Activated CD4-positive, alpha-beta T cell treated with anti-CD3 and anti-CD28 coated beads, Interleukin-2, Interleukin-4, amounts not matched to agents 100 ng/mL and 50 ng/mL, durations not matched to agents 16 hours and 8 hours (primary cell): ENCODE measurements at regions not wholly inside any gene's neighbourhood (a gene's known extent, or its start where the extent isn't known, plus 50 kb on each side); places are given as distances from the start of the nearest gene placed in this dataset.
"Not testable (repeated sequence)": the region's sequence is repeated elsewhere in the genome, so short reads cannot be mapped to it uniquely, and the experiment has no call there.

Experiments
- DNase-seq: peaks from one replicate; pipeline ENCODE4 v3.0.0-alpha.2; 2020; ENCODE audit warnings: low spot score

DNA sequence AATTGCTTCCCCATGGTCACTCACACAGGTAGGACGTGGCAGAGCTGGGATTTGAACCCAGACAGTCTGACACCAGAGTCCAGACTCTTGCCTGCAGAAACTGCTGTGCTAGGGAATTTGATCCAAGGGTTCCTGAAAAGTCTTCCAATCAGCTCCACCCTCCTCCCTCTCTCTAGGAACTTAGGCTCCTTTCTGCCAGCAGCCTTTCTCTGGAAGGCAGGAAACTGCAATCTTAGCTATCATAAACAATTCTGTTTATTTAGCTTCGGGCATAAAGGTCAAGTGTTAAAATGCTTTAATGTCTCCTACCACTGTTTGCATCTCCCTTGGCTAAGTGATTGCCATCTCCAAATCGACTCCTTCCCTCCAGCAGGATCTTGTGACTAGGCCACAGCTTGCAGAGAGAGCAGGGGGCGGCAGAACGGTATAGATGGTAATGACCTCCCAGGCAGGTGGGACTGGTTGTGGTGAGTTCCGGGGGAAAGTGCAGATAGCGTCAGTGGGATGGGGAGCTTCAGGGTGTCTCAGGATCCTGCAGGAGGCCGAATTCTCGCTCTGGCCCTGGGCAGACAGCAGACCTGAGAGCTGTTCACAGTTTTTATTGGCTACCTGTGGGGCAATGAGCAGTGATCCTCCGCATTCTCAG, 882.4 kb upstream of the EEF2KMT start:
- no peak for DNase-seq

DNA sequence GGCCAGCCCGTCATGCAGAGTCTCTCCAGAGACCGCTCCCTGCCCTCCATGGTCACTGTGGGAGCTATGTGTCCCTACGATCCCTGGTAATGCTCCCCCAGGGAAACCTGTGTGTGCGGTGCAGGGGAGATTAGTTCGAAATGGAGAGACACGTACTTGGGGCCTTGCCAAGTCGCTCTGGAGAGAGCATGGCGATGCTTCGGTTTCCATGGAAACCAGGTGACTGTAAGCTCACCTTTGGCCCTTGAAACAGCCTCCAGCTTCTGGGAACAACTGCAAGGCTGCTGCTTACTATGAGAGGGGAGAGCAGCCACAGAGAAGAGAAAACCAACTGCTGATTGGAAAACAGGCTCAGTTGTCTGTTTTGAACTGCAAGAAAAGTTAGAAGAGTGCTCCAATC, 879.7 kb upstream of the EEF2KMT start:
- DNase-seq: no peak

GRCh38 chr16:5972747-5973146, 875.2 kb upstream of the EEF2KMT start:
- no peak for DNase-seq

DNA sequence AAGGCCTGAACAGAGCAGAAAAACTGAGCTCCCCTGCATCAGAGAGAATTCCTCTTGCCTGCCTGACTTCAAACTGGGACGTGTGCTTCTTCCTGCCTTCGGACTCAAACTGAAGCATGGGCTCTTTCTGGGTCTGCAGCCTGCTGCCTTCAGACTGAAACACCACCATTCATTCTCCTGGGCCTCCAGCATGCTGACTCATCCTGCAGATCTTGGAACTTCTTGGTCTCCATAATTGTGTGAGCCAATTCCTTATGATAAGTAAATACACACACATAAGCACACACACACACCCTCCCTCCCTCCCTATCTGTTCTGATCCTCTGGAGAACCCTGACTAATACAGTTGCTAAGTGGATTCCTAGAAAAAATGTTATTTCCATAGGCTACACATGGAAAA, 874.3 kb upstream of the EEF2KMT start:
- DNase-seq: no peak

GRCh38 chr16:5971106-5971505, 873.5 kb upstream of the EEF2KMT start:
- DNase-seq: no peak

GRCh38 chr16:5966004-5966403, 868.4 kb upstream of the EEF2KMT start:
- no peak for DNase-seq

DNA sequence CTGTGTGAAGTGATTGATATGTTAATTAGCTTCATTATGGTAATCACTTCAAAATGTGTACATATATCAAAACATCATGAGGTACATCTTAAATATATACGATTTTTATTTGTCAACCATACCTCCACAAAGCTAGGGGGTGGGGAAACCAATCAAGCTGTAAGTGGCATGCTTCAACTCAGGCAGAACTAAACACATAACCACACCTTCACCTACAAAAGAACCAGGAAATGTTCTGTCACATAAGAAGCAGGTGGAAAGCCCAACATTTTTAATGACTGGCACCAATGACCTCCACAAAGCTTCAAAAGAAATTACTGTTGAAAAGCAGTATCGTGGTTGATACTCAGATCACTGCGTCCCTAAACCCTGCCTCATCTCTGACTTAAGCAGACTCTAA, 867.7 kb upstream of the EEF2KMT start:
- no peak for DNase-seq

DNA sequence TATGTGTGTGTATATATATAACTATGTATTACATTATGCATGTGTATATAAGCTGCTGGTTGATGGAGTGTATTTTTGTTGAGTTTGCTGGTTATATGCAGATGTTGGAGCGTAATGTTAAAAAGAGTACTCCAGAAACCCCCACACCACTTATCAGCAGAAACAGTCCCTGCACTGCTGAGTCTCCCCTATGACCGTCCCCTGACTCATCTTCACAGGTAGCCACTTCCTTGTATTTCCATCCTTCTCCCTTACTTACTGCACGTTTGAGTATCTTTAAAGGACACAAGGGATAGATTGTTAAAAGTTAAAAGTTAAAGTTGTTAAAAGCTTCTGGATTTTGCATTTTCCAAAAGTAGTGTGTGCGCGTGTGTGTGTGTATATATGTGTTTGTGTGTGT, 853.9 kb upstream of the EEF2KMT start:
- no peak for DNase-seq

- DNase-seq: no peak
Measured at GRCh38 chr16:5944971-5945370, 847.4 kb upstream of the EEF2KMT start.

GRCh38 chr16:5938607-5939006, 841.0 kb upstream of the EEF2KMT start:
- no peak for DNase-seq

GRCh38 chr16:5932906-5933305, 835.3 kb upstream of the EEF2KMT start:
- DNase-seq: no peak

DNA sequence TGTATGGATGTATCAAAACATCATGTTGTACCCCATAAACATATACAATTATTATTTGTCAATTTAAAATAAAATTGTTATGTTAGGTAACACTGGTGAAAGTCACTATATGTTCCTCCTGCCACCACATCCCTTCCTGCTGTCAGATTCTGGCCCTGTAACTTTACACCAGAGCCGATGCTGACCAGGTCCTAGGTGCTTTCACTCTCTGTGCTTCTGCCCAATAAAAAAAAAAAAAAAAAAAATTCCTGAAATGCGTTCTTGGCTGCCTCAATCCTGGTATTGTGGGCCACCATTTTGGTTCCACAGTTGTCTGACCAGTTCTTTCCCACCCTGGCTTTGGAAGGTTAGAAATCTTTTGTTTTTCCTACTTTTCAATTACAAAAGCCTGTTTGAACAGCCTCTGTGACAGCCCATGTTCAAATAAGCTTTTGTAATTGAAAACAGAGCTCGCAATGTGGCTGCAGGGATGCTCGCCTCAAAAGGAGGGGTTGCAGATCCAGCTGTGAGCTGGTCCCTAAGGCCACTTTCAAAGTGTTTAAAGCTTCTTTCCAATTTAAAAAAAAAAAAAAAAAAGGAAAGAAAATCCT, 831.0 kb upstream of the EEF2KMT start:
- DNase-seq: no peak

DNA sequence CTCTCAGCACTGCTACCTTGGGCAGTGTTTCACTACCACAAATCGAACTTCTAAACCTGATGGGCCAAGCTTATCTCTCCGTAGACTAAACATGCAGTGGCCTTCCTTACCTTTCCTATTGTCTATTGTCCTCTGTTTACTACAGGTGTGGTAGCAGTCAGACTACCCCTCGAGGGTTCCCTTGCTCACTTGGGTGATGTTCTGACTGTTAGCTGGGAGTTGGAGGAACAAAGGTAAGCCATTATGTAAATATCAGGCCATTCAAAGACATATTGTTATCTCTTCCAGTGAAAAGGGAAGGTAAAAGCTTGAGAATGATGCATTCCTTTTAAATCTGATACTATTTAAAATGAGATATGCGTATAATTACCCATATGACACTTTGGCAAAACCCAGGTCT, 828.3 kb upstream of the EEF2KMT start:
- DNase-seq: no peak

- DNase-seq: no peak
Measured at GRCh38 chr16:5922686-5923085, 825.1 kb upstream of the EEF2KMT start.

DNA sequence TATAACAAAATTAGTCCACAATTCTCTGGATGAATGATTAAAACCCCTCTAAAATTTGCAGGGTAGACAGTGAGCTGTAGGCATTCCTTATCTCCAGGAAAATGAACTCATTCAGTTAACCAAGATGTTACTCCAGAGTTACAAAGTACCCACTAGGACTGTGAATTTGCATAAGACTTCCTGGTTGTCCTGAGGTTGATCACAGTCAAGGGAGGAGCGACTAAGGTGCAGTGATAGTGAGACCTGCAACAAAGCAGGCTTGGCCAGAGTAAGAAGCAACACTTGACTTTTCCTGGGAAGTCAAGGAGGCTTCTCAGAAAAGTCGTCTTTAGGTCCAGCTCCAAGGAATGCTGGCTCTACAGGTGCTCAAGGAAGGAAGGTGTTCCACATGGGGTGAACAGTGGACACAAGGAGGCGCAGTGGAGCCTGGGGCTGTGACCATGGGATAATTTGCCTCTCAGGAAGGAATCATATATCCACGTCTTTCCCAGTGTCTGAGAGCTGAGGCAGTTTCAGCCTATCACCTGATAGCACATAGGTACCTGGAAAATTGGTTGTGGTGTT, 821.1 kb upstream of the EEF2KMT start:
- DNase-seq: no peak

GRCh38 chr16:5917436-5918195, 820.0 kb upstream of the EEF2KMT start:
- DNase-seq: no peak

GRCh38 chr16:5916711-5917191, 819.2 kb upstream of the EEF2KMT start:
- DNase-seq: no peak

DNA sequence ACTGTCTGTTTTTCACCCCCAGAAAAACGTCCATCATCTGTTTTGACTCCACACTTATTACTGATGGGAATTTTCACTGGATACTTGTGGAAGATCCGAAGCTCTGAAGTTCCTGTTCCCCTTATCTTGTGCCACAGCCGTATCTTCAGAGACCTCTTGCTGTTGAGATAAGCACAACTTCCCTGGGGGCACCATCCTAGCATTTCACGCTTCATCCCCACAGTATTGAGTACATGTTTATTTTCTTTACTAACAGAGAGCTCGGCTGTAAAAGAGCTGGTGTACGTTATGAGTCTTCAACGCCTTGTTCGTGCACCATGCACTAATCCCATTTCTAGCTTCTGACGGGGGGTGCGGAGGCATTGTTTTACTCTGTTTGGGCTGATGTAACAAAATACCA, 813.6 kb upstream of the EEF2KMT start:
- no peak for DNase-seq

GRCh38 chr16:5909556-5909955, 812.0 kb upstream of the EEF2KMT start:
- not testable (repeated sequence) for DNase-seq

DNA sequence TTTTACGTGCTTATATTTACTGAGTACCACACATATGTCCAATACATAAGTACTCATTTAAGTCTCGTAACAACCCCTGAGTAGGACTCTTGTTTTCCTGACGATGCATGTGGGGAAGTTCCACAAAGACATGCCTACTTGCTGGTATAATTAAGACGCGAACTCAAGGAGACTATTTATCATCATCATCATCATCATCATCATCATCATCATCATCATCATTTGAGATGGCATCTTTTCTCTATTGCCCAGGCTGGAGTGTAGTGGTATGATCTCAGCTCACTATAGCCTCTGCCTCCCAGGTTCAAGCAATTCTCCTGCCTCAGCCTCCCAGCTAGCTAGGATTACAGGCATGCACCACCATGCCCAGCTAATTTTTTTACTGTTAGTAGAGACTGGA, 809.9 kb upstream of the EEF2KMT start:
- DNase-seq: no peak

DNA sequence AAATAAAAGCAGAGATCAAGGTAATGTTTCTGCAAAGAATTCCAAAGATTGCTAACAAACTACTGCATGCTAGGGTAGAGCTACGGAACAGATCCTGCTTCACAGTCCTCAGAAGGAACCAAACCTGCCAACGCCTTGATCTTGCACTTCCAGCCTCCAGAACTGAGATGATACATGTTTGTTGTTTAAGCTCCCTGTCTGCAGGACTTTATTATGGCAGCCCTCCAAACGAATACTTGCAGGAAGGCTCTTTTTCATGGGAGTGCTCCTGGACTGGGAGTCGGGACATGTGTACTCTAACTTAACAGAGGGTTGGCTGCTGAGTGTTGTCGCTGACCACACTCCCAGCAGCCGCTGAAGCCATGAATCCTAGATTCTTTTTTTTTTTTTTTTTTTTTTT, 808.8 kb upstream of the EEF2KMT start:
- no peak for DNase-seq

GRCh38 chr16:5905935-5906334, 808.3 kb upstream of the EEF2KMT start:
- DNase-seq: no peak

- no peak for DNase-seq
Measured at GRCh38 chr16:5903832-5904231, 806.2 kb upstream of the EEF2KMT start.
